ENCODE measurements at regions not wholly inside any gene's neighbourhood (a gene's known extent, or its start where the extent isn't known, plus 50 kb on each side); places are given as distances from the start of the nearest gene placed in this dataset.

GRCh38 chr16:17603626-17604025, 132.9 kb upstream of the XYLT1 start:
- intact Hi-C loops (cut with DNase I), result no loop called here
- DNase-seq, result no peak

- no peak for DNase-seq
- intact Hi-C loops (cut with DNase I), result no loop called here
These were observed 131.9 kb upstream of the XYLT1 start for GRCh38 chr16:17602678-17603077.

- intact Hi-C loops (cut with DNase I), result no loop called here
- no peak for DNase-seq
These were observed 128.2 kb upstream of the XYLT1 start for GRCh38 chr16:17598968-17599367.

- intact Hi-C loops (cut with DNase I), result no loop called here
These were observed 121.1 kb upstream of the XYLT1 start for GRCh38 chr16:17591655-17592405.

GRCh38 chr16:17590711-17591654, 120.2 kb upstream of the XYLT1 start:
- intact Hi-C loops (cut with DNase I), result no loop called here
- no peak for DNase-seq

More at GRCh38 chr16:17591655-17592405, 121.1 kb upstream of the XYLT1 start:
- DNase-seq, result no peak

- DNase-seq, result no peak
- intact Hi-C loops (cut with DNase I), result no loop called here
These were observed 119.1 kb upstream of the XYLT1 start for GRCh38 chr16:17589898-17590297.

- DNase-seq, result no peak
- intact Hi-C loops (cut with DNase I), result no loop called here
These were observed 114.8 kb upstream of the XYLT1 start for GRCh38 chr16:17585449-17586074.

GRCh38 chr16:17578981-17579874, 108.5 kb upstream of the XYLT1 start:
- intact Hi-C loops (cut with DNase I), result no loop called here
- peak in 39 of 42 donors; percentile 6 to 87 (median 62) for DNase-seq

- intact Hi-C loops (cut with DNase I), result no loop called here
- no peak for DNase-seq
These were observed 103.5 kb upstream of the XYLT1 start for GRCh38 chr16:17574256-17574655.

GRCh38 chr16:17572145-17572544, 101.4 kb upstream of the XYLT1 start:
- DNase-seq, result no peak

GRCh38 chr16:17571499-17572093, 100.8 kb upstream of the XYLT1 start:
- intact Hi-C loops (cut with DNase I), result no loop called here
- DNase-seq, result no peak

More at GRCh38 chr16:17572145-17572544, 101.4 kb upstream of the XYLT1 start:
- intact Hi-C loops (cut with DNase I), result no loop called here

GRCh38 chr16:17568239-17568638, 97.5 kb upstream of the XYLT1 start:
- intact Hi-C loops (cut with DNase I), result no loop called here

GRCh38 chr16:17567455-17567854, 96.7 kb upstream of the XYLT1 start:
- no peak for DNase-seq

More at GRCh38 chr16:17568239-17568638, 97.5 kb upstream of the XYLT1 start:
- no peak for DNase-seq

GRCh38 chr16:17566656-17567450, 96.1 kb upstream of the XYLT1 start:
- DNase-seq, result no peak
- intact Hi-C loops (cut with DNase I), result no loop called here

More at GRCh38 chr16:17567455-17567854, 96.7 kb upstream of the XYLT1 start:
- intact Hi-C loops (cut with DNase I), result no loop called here

- intact Hi-C loops (cut with DNase I), result no loop called here
- no peak for DNase-seq
These were observed 95.3 kb upstream of the XYLT1 start for GRCh38 chr16:17566075-17566474.

GRCh38 chr16:17565605-17566004, 94.8 kb upstream of the XYLT1 start:
- intact Hi-C loops (cut with DNase I), result no loop called here
- no peak for DNase-seq

- intact Hi-C loops (cut with DNase I), result no loop called here
- DNase-seq, result no peak
These were observed 94.1 kb upstream of the XYLT1 start for GRCh38 chr16:17564856-17565255.

All from head of caudate nucleus (tissue), 42 donors.